Hematopoietic multipotent progenitor cell treated with erythropoietin and hydrocortisone succinate and interleukin-3 and kit ligand, for 17 days (in vitro differentiated cells): ENCODE measurements at regions not wholly inside any gene's neighbourhood (a gene's known extent, or its start where the extent isn't known, plus 50 kb on each side); places are given as distances from the start of the nearest gene placed in this dataset.

Source experiments
- DNase-seq: peaks from one replicate; pipeline ENCODE4 v3.0.0-alpha.2; 2015; ENCODE audit warnings: low spot score

GRCh38 chr16:86979984-86980553 is 337.1 kb downstream of the C16orf95 start:
- no peak for DNase-seq

GRCh38 chr16:86980644-86981043 is 336.5 kb downstream of the C16orf95 start:
- no peak for DNase-seq

DNA sequence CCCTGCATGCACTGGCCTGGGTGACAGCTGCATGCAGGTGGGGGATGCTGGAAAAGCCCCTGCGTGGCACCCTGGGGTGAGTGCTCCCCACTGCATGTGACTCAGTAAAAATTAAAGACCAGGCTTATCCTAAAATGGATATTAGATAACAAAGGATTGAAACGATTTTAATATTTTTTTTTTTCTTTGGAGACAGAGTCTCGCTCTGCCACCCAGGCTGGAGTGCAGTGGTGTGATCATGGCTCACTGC is 334.9 kb downstream of the C16orf95 start:
- no peak for DNase-seq

DNA sequence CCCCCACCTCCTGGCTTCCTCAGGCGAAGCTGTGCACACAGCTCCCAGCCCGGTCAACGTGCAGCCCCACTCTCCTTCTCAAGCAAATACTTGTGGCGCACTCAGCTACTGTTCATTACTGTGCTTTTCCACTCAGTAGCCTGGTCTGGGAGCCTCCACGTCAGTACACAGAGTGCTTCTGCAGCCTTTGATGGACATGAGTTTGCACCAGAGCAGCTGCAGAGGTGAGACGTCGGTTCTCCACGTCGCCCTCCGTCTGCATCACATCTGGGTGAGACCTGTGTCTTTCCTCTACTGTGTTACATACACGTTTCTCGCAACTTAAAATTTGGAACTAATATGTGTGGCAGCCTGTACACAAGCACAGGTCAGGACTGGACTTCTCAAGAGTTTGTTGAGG is 334.3 kb downstream of the C16orf95 start:
- no peak for DNase-seq

DNA sequence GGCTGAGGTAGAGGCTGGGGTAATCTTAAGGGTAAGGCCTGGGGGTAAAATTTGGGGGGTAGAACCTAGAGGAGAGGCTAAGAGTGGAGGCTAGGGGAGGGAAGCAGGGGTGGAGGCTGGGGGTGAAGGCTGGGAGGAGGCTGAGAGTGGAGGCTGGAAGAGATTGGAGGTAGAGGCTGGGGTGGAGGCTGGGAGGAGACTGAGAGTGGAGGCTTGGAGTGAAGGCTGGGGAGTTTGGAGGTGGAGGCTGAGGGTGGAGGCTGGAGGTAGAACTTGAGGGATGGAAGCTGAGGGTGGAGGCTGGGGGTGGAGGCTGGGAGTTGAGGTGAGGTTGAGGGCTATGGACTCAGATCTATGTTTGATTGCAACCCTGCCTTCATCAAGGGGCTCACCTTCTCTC is 333.6 kb downstream of the C16orf95 start:
- DNase-seq, result no peak

GRCh38 chr16:86984343-86984742 is 332.8 kb downstream of the C16orf95 start:
- no peak for DNase-seq

DNA sequence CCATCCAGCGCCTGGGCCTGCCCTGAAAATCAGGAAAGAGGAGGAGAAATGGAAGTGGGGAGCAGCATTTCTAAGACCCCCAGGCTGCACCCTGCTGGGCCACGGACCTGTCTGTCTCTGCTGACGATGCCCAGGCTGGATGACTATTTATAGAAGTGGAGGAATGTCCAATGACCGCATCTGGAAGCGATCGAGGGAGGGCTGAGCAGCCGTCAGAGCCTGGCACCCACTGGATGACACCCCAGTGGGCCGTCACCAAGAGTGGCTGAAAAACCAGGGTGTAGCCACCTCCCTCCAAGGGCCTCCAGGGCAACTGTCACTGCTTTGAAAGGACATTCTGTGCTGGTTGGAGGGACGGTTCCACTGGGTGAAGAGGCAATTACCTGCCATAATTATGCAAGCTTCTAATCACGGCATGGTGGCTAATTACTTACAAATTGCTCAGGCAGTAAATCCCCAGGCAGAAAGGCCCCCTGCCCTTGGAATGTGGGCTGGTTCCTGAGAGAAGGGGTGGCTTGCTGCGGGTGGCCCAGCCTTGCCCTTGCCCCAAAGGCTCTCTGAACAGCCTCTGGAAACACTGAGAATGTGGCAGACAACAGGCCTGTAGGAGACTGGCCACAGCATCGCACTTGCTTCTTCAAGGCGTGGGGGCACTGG is 332.1 kb downstream of the C16orf95 start:
- no peak for DNase-seq

DNA sequence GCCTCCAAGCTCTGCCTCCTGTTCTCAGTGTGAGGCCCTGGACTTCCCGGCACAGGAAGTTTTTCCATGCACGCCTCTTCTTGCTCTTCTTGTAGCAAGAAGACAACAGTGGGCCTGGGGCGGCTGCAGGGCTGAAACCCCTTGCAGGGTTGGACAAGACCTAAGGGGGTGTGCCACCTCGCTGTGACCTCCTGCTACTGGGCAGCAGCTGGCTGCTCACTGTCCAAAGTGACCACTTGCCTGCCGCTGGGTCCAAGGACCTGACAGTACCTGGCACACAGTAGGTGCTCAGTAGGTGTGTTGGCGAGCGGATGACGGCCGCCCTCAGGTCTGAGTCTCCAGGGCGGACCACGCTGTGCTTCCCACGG is 331.6 kb downstream of the C16orf95 start:
- no peak for DNase-seq

GRCh38 chr16:86986136-86986535 is 331.1 kb downstream of the C16orf95 start:
- DNase-seq, result no peak

- no peak for DNase-seq
Observed at GRCh38 chr16:86986809-86987487, 330.2 kb downstream of the C16orf95 start.

- no peak for DNase-seq
Observed at GRCh38 chr16:86987746-86988670, 329.2 kb downstream of the C16orf95 start.

DNA sequence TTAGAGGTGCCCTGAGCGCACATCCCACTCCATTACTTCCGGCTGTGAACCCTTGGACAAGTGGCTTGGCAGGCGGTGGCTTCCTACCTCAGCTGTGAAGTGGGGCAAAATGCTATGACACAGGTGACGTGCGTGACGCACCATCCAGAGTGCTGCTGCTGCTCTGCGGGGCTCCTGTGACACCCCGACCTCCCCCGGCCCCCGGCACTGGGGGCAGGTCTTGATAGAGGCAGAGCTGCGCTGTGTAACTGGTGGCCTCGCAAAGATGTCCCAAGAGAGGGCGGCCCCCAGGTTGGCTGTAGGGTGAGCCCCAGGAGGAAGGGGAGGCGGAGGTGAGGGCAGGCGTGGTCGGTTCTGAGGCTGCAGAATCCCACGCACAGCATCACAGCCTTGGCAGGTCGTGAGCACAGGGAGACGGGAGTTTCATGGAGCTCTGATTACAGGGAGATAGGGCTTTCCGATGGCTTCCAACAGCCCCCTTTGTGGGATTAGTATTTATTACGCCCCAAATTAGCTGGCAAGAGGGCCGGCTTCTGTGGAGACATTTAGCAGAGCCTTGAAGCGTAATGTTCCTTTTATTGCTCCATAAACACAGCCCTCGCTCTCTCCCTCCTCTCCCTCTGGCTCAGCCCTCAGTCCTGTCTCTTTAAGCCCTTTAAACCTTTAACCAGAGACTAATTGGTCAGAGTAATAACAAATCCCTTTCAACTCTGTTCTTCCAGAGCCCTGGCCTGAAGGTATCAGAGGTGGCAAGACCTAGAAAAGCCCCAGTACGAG is 328.1 kb downstream of the C16orf95 start:
- DNase-seq, result no peak

GRCh38 chr16:86990451-86990850 is 326.7 kb downstream of the C16orf95 start:
- DNase-seq, result no peak

- no peak for DNase-seq
Observed at GRCh38 chr16:86991679-86992078, 325.5 kb downstream of the C16orf95 start.

- DNase-seq, result no peak
Observed at GRCh38 chr16:86992587-86992986, 324.6 kb downstream of the C16orf95 start.

GRCh38 chr16:86993426-86994110 is 323.6 kb downstream of the C16orf95 start:
- no peak for DNase-seq

- DNase-seq, result no peak
Observed at GRCh38 chr16:86994215-86994614, 323.0 kb downstream of the C16orf95 start.

- no peak for DNase-seq
Observed at GRCh38 chr16:86994651-86995171, 322.5 kb downstream of the C16orf95 start.

DNA sequence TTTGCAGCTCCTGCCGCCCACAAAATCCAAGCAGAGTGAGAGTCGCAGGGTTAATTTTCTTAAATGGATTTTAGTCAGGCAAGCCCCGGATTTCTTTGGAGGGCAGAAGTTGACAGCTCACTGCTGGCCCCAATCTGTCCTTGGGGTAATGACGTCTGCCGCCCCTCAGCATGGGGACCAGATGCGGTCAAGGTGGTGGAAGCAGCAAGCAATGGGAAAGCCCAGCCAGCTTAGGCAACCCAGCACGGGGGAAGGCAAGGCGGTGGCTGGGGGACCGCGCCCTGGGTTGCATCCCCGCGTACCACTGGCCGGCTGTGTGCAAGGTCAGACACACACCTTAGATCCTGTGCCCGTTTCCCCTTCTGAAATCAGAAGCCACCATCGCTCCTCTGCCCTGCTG is 321.7 kb downstream of the C16orf95 start:
- DNase-seq, result no peak

GRCh38 chr16:86996081-86996480 is 321.1 kb downstream of the C16orf95 start:
- no peak for DNase-seq

DNA sequence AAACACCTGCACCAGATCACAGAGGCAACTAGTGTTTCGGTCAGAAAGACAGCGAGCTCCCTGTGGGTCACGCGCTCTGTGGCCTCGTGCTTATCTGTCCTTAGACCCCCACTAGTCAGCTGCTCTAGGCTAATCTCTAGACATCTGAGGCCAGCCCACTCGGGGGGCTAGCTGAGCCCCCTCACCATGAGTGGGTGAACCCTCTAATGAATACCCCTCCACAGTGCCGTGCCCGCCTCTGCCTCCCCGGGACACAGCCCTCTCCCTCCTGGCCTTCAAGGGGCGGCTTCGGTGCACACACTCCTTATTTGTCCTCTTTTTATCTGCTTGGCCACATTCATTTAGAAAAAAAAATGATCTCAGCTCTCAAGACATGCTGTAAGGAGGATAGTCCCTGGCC is 320.1 kb downstream of the C16orf95 start:
- DNase-seq, result no peak
